Brain microvascular endothelial cell (primary cell): ENCODE measurements at regions not wholly inside any gene's neighbourhood (a gene's known extent, or its start where the extent isn't known, plus 50 kb on each side); places are given as distances from the start of the nearest gene placed in this dataset.
A peak's percentile ranks its signal among the peaks of the same experiment; 100 is the strongest.
"Not testable (repeated sequence)": the region's sequence is repeated elsewhere in the genome, so short reads cannot be mapped to it uniquely, and the experiment has no call there.

Experiments
- DNase-seq: peaks from one replicate; pipeline ENCODE4 v3.0.0-alpha.2; 2020
- H3K27ac ChIP-seq: fragments of 250-450 bp; sonication (Bioruptor Pico); 2 replicates; pipeline ENCODE4 v1.5.1; 2020; ENCODE audit warnings: mild to moderate bottlenecking, moderate library complexity
- H3K27me3 ChIP-seq: fragments of 250-450 bp; sonication (Bioruptor Pico); replicated peaks from 2 replicates; pipeline ENCODE4 v1.5.1; 2020; ENCODE audit warnings: mild to moderate bottlenecking
- H3K36me3 ChIP-seq: fragments of 250-450 bp; sonication (Bioruptor Pico); replicated peaks from 2 replicates; pipeline ENCODE4 v1.5.1; 2020; ENCODE audit warnings: mild to moderate bottlenecking
- H3K4me3 ChIP-seq: 2 replicates; pipeline ENCODE4 v1.5.1; 2011; ENCODE audit warnings: low read depth, mild to moderate bottlenecking, control low read depth, low read length, moderate library complexity
- CTCF ChIP-seq: IDR thresholded peaks from 2 replicates; pipeline ENCODE4 v1.5.1; 2011; ENCODE audit warnings: low read depth, mild to moderate bottlenecking, moderate library complexity, low read length, control low read depth, inconsistent platforms; ENCODE audit errors: missing control alignments
- in situ Hi-C: cut with HindIII; loops from 2 replicates; pipeline ENCODE4 v1.10.0; 2017; ENCODE audit warnings: low sequenced_read_pairs, low pct_ligation_motif_present

GRCh38 chr1:224544346-224545110, 71.6 kb upstream of the CNIH3 start:
- Histone ChIP-seq H3K27me3 (no peaks in the 10 kb centered on the region), H3K4me3 (no peak overlapping the region), H3K27ac (no peak overlapping the region), H3K36me3 (no peaks in the 10 kb centered on the region)
- DNase-seq: no peak
- in situ Hi-C loops: no loop called here
- TF ChIP-seq CTCF: peak; percentile 0

- Histone ChIP-seq H3K27me3 (no peaks in the 10 kb centered on the region), H3K4me3 (no peak overlapping the region), H3K36me3 (no peaks in the 10 kb centered on the region), H3K27ac (no peak overlapping the region)
- in situ Hi-C loops: no loop called here
- no peak for DNase-seq
- TF ChIP-seq CTCF: no peak
Observed at GRCh38 chr1:224545571-224545970, 70.5 kb upstream of the CNIH3 start.

GRCh38 chr1:224548676-224549075, 67.4 kb upstream of the CNIH3 start:
- in situ Hi-C loops: no loop called here
- no peak overlapping the region for H3K4me3 ChIP-seq
- no peak for DNase-seq

GRCh38 chr1:224551189-224551588, 64.9 kb upstream of the CNIH3 start:
- H3K27me3 ChIP-seq, H3K36me3 ChIP-seq, H3K4me3 ChIP-seq, H3K27ac ChIP-seq, in situ Hi-C loops, DNase-seq: not testable (repeated sequence)

More at GRCh38 chr1:224548676-224549075, 67.4 kb upstream of the CNIH3 start:
- Histone ChIP-seq H3K27ac (no peak overlapping the region), H3K27me3 (no peaks in the 10 kb centered on the region), H3K36me3 (no peaks in the 10 kb centered on the region)
- no peak for TF ChIP-seq CTCF

- Histone ChIP-seq H3K4me3 (no peak overlapping the region), H3K36me3 (no peaks in the 10 kb centered on the region), H3K27ac (no peak overlapping the region), H3K27me3 (no peaks in the 10 kb centered on the region)
- DNase-seq: no peak
- in situ Hi-C loops: no loop called here
- TF ChIP-seq CTCF: no peak
Observed at GRCh38 chr1:224554056-224554455, 62.1 kb upstream of the CNIH3 start.

- no peak for TF ChIP-seq CTCF
- DNase-seq: no peak
- Histone ChIP-seq H3K4me3 (no peak overlapping the region), H3K27me3 (no peaks in the 10 kb centered on the region), H3K36me3 (no peaks in the 10 kb centered on the region), H3K27ac (no peak overlapping the region)
- in situ Hi-C loops: no loop called here
Observed at GRCh38 chr1:224554620-224555259, 61.4 kb upstream of the CNIH3 start.
